ENCODE measurements at regions not wholly inside any gene's neighbourhood (a gene's known extent, or its start where the extent isn't known, plus 50 kb on each side); places are given as distances from the start of the nearest gene placed in this dataset.

GRCh38 chr4:123017636-123018395 lies 95.4 kb upstream of the NUDT6 start:
- TF ChIP-seq, protein P1, sequence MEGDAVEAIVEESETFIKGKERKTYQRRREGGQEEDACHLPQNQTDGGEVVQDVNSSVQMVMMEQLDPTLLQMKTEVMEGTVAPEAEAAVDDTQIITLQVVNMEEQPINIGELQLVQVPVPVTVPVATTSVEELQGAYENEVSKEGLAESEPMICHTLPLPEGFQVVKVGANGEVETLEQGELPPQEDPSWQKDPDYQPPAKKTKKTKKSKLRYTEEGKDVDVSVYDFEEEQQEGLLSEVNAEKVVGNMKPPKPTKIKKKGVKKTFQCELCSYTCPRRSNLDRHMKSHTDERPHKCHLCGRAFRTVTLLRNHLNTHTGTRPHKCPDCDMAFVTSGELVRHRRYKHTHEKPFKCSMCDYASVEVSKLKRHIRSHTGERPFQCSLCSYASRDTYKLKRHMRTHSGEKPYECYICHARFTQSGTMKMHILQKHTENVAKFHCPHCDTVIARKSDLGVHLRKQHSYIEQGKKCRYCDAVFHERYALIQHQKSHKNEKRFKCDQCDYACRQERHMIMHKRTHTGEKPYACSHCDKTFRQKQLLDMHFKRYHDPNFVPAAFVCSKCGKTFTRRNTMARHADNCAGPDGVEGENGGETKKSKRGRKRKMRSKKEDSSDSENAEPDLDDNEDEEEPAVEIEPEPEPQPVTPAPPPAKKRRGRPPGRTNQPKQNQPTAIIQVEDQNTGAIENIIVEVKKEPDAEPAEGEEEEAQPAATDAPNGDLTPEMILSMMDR (IDR thresholded peaks at IDR 0.05), result no peak
- no peak for TF ChIP-seq RNF2 (IDR thresholded peaks at IDR 0.05; ENCODE audit: borderline replicate concordance, low read depth)
- no peak for TF ChIP-seq RARB (CRISPR knock-in tag; IDR thresholded peaks at IDR 0.05)
- no peak for TF ChIP-seq ZFP36 (IDR thresholded peaks at IDR 0.05; ENCODE audit: borderline replicate concordance, partially characterized antibody)
- TF ChIP-seq, protein P2, sequence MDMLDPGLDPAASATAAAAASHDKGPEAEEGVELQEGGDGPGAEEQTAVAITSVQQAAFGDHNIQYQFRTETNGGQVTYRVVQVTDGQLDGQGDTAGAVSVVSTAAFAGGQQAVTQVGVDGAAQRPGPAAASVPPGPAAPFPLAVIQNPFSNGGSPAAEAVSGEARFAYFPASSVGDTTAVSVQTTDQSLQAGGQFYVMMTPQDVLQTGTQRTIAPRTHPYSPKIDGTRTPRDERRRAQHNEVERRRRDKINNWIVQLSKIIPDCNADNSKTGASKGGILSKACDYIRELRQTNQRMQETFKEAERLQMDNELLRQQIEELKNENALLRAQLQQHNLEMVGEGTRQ (IDR thresholded peaks at IDR 0.05), result no peak
- no peak for TF ChIP-seq ELK1 (IDR thresholded peaks at IDR 0.05; ENCODE audit: low read depth, low read length)
